ENCODE measurements at regions not wholly inside any gene's neighbourhood (a gene's known extent, or its start where the extent isn't known, plus 50 kb on each side); places are given as distances from the start of the nearest gene placed in this dataset.

- no peak overlapping the region for H3K4me3 ChIP-seq (ENCODE audit: low read depth, low read length)
- no peak for TF ChIP-seq CTCF (IDR thresholded peaks at IDR 0.05; ENCODE audit: control insufficient read depth, extremely low read depth, insufficient read depth)
- no peak for DNase-seq (ENCODE audit: low read depth)
Measured at GRCh38 chr12:123065676-123066383, 85.1 kb downstream of the PITPNM2 start.

- no peak for TF ChIP-seq CTCF (IDR thresholded peaks at IDR 0.05; ENCODE audit: control insufficient read depth, extremely low read depth, insufficient read depth)
- DNase-seq (ENCODE audit: low read depth): no peak
Measured at GRCh38 chr12:123064885-123065619, 84.6 kb downstream of the ARL6IP4 start.

GRCh38 chr12:123064366-123064765 is 83.9 kb downstream of the ARL6IP4 start:
- no peak for TF ChIP-seq CTCF (IDR thresholded peaks at IDR 0.05; ENCODE audit: control insufficient read depth, extremely low read depth, insufficient read depth)
- no peak for DNase-seq (ENCODE audit: low read depth)
- H3K4me3 ChIP-seq (ENCODE audit: low read depth, low read length): no peak overlapping the region

More at GRCh38 chr12:123064885-123065619, 84.6 kb downstream of the ARL6IP4 start:
- no peak overlapping the region for H3K4me3 ChIP-seq (ENCODE audit: low read depth, low read length)

GRCh38 chr12:123063535-123063934 is 83.1 kb downstream of the ARL6IP4 start:
- peak; percentile 2; the same call in 1 of the 2 replicates for TF ChIP-seq CTCF (IDR thresholded peaks at IDR 0.05; ENCODE audit: control insufficient read depth, extremely low read depth, insufficient read depth)

GRCh38 chr12:123062681-123063486 is 82.4 kb downstream of the ARL6IP4 start:
- peak; percentile 79 for DNase-seq (ENCODE audit: low read depth)
- no peak overlapping the region for H3K4me3 ChIP-seq (ENCODE audit: low read depth, low read length)
- no peak for TF ChIP-seq CTCF (IDR thresholded peaks at IDR 0.05; ENCODE audit: control insufficient read depth, extremely low read depth, insufficient read depth)

More at GRCh38 chr12:123063535-123063934, 83.1 kb downstream of the ARL6IP4 start:
- no peak overlapping the region for H3K4me3 ChIP-seq (ENCODE audit: low read depth, low read length)
- DNase-seq (ENCODE audit: low read depth): no peak

- no peak for DNase-seq (ENCODE audit: low read depth)
- no peak overlapping the region for H3K4me3 ChIP-seq (ENCODE audit: low read depth, low read length)
- no peak for TF ChIP-seq CTCF (IDR thresholded peaks at IDR 0.05; ENCODE audit: control insufficient read depth, extremely low read depth, insufficient read depth)
Measured at GRCh38 chr12:123061441-123062205, 81.1 kb downstream of the ARL6IP4 start.

All from LNCaP clone FGC (cell line).